ENCODE measurements at regions not wholly inside any gene's neighbourhood (a gene's known extent, or its start where the extent isn't known, plus 50 kb on each side); places are given as distances from the start of the nearest gene placed in this dataset.
A peak's percentile ranks its signal among the peaks of the same experiment; 100 is the strongest.

DNA sequence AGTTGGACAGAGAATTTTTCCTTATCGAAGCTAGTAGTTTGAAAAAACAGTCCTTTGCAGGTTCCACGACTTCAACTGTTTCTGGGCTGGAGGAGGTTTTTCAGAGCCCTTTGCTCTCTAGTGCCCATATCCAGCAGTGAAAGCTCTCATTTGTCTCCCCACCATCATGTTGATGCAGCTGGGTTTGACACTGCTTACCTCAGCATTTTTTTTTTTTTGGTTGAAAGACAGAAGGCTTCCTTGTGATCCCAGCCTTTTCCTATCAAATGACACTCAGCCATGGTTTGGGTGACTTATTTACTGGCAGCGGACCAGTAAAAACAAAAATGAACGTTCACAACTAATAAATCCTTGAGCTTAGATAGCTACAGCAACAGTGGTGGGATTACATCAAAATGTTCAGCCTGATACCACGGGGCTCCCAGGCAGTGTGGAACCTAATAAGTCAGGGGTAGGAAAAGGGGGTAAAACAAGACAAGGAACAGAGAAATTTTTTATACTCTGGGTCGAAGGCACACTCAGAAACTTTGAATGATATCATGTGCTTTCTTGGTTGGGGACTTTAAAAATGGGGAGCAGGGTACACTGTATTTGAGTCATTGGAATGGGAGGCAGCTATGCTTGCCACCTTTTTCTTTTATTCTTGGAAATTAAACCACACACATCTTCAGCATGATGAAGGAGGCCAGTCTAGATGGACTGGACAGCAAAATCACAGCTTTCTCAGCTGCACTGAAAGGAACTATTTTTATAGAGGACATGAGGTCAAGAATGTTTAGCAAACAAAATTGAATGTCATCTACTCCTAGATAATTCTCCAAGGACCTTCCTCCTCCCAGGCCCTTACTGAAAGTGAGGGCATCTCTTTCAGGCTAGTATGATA, 308.9 kb upstream of the MPDZ start:
- Histone ChIP-seq H3K27ac (ENCODE audit: low read length) (no peak overlapping the region), H3K4me3 (ENCODE audit: low read length) (no peak overlapping the region), H3K79me2 (ENCODE audit: low read length) (no peaks in the 10 kb centered on the region), H3K9me2 (replicated peaks; ENCODE audit: insufficient read depth, low read length) (no peaks in the 10 kb centered on the region), H3K9me3 (ENCODE audit: low read length) (no peaks in the 10 kb centered on the region), H3K4me2 (ENCODE audit: low read depth, low read length, poor library complexity, severe bottlenecking) (no peak overlapping the region), H3K27me3 (ENCODE audit: low read length) (no peaks in the 10 kb centered on the region), H3K36me3 (ENCODE audit: insufficient read depth, low read length) (no peaks in the 10 kb centered on the region), H3K4me1 (ENCODE audit: low read length) (no peaks in the 10 kb centered on the region; the same call in 1 of the 2 replicates), H2AFZ (ENCODE audit: low read length) (no peak overlapping the region), H3K9ac (ENCODE audit: low read length) (no peak overlapping the region), H4K20me1 (ENCODE audit: insufficient read depth, low read depth, low read length) (no peaks in the 10 kb centered on the region)
- DNase-seq: no peak

DNA sequence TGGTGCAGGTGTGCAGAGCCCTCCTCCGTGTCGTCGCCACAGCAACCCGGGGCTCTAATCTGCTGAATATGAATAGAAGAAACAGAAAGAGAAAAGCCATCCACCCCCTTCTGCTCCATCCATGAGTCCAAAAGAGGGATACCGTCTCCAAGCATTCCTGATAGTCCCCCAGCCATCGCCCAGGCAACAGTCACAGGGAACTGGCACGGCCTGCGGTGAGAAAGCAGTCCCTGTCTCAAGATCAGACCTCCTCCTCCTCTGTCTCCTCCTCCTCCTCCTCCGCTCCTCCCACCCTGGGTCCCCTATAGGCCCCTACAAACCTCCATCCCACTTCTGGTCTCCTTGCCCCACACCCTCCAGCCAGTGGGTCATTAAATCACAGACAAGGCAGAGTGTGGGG, 308.1 kb upstream of the MPDZ start:
- Histone ChIP-seq H3K9me2 (replicated peaks; ENCODE audit: insufficient read depth, low read length) (no peaks in the 10 kb centered on the region), H3K9ac (ENCODE audit: low read length) (no peak overlapping the region), H2AFZ (ENCODE audit: low read length) (no peak overlapping the region), H3K9me3 (ENCODE audit: low read length) (no peaks in the 10 kb centered on the region), H3K36me3 (ENCODE audit: insufficient read depth, low read length) (no peaks in the 10 kb centered on the region), H3K79me2 (ENCODE audit: low read length) (no peaks in the 10 kb centered on the region), H3K27ac (ENCODE audit: low read length) (no peak overlapping the region), H3K27me3 (ENCODE audit: low read length) (no peaks in the 10 kb centered on the region), H4K20me1 (ENCODE audit: insufficient read depth, low read depth, low read length) (no peaks in the 10 kb centered on the region), H3K4me2 (ENCODE audit: low read depth, low read length, poor library complexity, severe bottlenecking) (no peak overlapping the region), H3K4me3 (ENCODE audit: low read length) (no peak overlapping the region), H3K4me1 (ENCODE audit: low read length) (no peaks in the 10 kb centered on the region; the same call in 1 of the 2 replicates)
- no peak for DNase-seq

DNA sequence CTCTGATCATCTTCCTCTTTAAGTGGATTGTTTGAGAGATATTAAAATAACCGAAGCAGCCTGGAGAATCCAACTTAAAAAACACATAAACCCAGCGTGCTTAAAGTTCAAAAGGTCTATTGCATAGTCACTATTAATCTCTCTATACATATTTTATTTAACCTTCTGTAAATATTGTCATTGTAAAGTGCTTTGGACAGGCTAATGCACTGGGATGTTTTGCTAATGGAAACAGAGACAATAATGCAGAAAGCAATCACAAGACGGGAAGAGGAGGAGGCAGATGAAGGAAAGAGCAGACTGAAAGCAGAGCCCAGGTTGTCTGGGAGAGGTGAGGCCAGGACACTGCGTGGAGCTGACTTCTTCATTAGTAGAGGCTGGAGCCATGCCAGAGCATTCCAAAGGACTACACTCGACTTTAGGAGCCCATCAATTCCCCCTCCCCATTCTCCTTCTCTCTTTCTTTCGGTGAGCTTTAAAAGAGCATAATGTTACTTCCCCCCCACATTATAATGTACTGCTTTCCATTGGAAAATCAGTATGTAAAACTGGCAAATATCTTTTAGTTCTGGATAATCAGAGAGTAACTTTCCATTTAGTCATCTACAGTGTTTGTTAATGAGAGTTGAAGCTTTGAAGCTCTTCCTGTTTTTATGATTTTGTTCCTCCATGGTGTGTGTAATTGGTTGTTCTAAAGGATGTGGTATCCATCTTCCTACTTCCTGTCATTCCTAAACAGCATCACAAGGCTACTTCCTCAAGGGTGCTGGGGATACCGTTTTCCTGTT, 307.3 kb upstream of the MPDZ start:
- Histone ChIP-seq H2AFZ (ENCODE audit: low read length) (0 out of 2 replicates have a peak overlapping the region, but pooled peaks have one; percentile 21), H3K4me1 (ENCODE audit: low read length) (no peaks in the 10 kb centered on the region; the same call in 1 of the 2 replicates), H3K4me2 (ENCODE audit: low read depth, low read length, poor library complexity, severe bottlenecking) (no peak overlapping the region), H3K36me3 (ENCODE audit: insufficient read depth, low read length) (no peaks in the 10 kb centered on the region), H3K9me3 (ENCODE audit: low read length) (no peaks in the 10 kb centered on the region), H3K9ac (ENCODE audit: low read length) (no peak overlapping the region), H4K20me1 (ENCODE audit: insufficient read depth, low read depth, low read length) (no peaks in the 10 kb centered on the region), H3K9me2 (replicated peaks; ENCODE audit: insufficient read depth, low read length) (no peaks in the 10 kb centered on the region), H3K27ac (ENCODE audit: low read length) (no peak overlapping the region), H3K79me2 (ENCODE audit: low read length) (no peaks in the 10 kb centered on the region), H3K27me3 (ENCODE audit: low read length) (no peaks in the 10 kb centered on the region), H3K4me3 (ENCODE audit: low read length) (no peak overlapping the region)
- DNase-seq: no peak

DNA sequence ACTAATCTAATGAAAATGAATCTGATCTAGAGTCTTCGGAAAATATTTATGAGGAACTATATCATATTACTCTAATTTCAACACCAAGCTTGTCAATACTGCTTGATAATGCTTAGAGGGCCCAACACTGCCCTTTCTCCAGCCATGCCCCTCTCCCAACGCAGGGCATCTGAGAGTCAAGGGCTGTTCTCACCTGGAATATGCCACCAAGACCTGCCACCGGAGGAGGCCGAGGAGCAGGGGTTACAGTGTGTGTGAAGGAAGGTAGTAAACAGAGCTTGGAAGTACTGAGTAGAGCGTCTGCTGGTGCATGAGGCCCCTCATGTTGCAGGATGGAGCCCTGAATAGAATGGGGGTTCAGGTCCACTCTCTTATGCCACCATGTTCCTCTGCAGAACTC, 301.3 kb upstream of the MPDZ start:
- H2AFZ ChIP-seq (ENCODE audit: low read length): peak overlapping the region; percentile 29; the same call in 1 of the 2 replicates
- no peaks in the 10 kb centered on the region for H3K9me2 ChIP-seq (replicated peaks; ENCODE audit: insufficient read depth, low read length)
- no peaks in the 10 kb centered on the region for H3K27me3 ChIP-seq (ENCODE audit: low read length)
- no peaks in the 10 kb centered on the region for H3K36me3 ChIP-seq (ENCODE audit: insufficient read depth, low read length)
- peaks cover 22% of the 10 kb centered on the region for H3K4me1 ChIP-seq (ENCODE audit: low read length)
- no peaks in the 10 kb centered on the region for H3K79me2 ChIP-seq (ENCODE audit: low read length)
- H3K9ac ChIP-seq (ENCODE audit: low read length): no peak overlapping the region
- no peak overlapping the region for H3K4me2 ChIP-seq (ENCODE audit: low read depth, low read length, poor library complexity, severe bottlenecking)
- H3K4me3 ChIP-seq (ENCODE audit: low read length): no peak overlapping the region
- no peaks in the 10 kb centered on the region for H3K9me3 ChIP-seq (ENCODE audit: low read length)
- no peak for DNase-seq
- H4K20me1 ChIP-seq (ENCODE audit: insufficient read depth, low read depth, low read length): no peaks in the 10 kb centered on the region
- H3K27ac ChIP-seq (ENCODE audit: low read length): no peak overlapping the region

DNA sequence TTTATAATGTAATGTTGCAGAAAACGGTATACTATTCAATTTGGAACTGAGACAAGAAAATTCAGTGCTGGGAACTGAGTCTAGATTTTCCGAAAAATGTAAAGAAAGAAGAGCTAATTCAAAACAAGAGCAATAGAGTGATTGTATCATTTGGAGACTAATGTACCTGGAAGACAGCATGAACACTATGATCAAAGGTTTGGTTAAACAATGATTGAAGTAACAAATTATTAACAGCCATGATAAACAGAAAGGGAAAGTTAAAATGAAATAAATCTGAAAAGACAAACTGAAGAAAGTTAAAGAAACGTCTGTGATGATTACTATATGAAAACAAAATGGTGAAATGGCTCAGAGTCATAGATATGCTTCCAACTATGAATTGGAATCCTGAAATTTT, 300.6 kb upstream of the MPDZ start:
- no peaks in the 10 kb centered on the region for H3K9me3 ChIP-seq (ENCODE audit: low read length)

DNA sequence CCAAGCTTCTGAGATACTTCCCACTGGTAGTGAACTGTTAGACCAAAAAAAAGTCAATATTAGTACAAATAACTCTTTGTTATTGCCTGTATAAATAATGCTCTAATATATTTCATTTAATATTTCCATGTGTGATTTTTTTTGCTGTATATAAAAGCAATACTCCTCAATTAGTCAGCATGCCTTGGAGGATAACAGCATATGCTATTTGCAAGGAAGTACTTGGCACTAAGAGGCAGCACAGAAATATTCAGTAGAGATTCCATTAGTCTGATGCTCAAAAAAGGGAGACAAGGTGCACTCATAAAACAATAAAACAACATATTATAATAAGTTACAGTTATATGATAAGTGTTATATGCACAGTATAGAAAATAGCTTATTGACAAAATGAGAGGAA, 296.6 kb upstream of the MPDZ start:
- no peak overlapping the region for H3K4me3 ChIP-seq (ENCODE audit: low read length)

More for the DNA sequence above, 300.6 kb upstream of the MPDZ start:
- H3K4me2 ChIP-seq (ENCODE audit: low read depth, low read length, poor library complexity, severe bottlenecking): no peak overlapping the region
- H2AFZ ChIP-seq (ENCODE audit: low read length): peak overlapping the region; percentile 38; the same call in 1 of the 2 replicates
- no peak for DNase-seq
- H3K36me3 ChIP-seq (ENCODE audit: insufficient read depth, low read length): no peaks in the 10 kb centered on the region
- H3K9ac ChIP-seq (ENCODE audit: low read length): no peak overlapping the region
- H3K27me3 ChIP-seq (ENCODE audit: low read length): no peaks in the 10 kb centered on the region
- H3K27ac ChIP-seq (ENCODE audit: low read length): no peak overlapping the region
- no peaks in the 10 kb centered on the region for H4K20me1 ChIP-seq (ENCODE audit: insufficient read depth, low read depth, low read length)
- H3K79me2 ChIP-seq (ENCODE audit: low read length): no peaks in the 10 kb centered on the region
- peaks cover 22% of the 10 kb centered on the region for H3K4me1 ChIP-seq (ENCODE audit: low read length)
- no peak overlapping the region for H3K4me3 ChIP-seq (ENCODE audit: low read length)
- H3K9me2 ChIP-seq (replicated peaks; ENCODE audit: insufficient read depth, low read length): no peaks in the 10 kb centered on the region

DNA sequence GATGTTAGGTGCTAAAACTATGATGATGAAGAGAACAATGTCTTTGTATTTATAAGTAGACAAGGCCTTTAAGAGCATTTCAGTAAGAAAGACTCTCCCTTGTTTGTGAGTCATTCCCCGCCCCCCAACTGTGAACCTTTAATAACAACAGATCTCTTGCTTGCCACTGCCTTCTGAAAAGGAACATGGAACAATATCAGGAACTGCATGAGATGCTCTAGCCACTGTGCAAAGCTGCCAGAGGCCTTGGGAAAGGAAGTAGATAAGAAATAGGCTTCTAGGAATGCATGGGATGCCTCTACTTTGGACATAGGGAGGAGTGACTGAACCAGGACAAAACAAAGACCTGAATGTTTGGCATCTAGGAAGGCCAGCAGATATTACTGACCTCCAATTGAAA, 296.1 kb upstream of the MPDZ start:
- Histone ChIP-seq H3K9me2 (replicated peaks; ENCODE audit: insufficient read depth, low read length) (no peaks in the 10 kb centered on the region), H3K9ac (ENCODE audit: low read length) (no peak overlapping the region), H2AFZ (ENCODE audit: low read length) (no peak overlapping the region), H3K9me3 (ENCODE audit: low read length) (no peaks in the 10 kb centered on the region), H3K4me3 (ENCODE audit: low read length) (no peak overlapping the region), H3K4me2 (ENCODE audit: low read depth, low read length, poor library complexity, severe bottlenecking) (no peak overlapping the region), H3K4me1 (ENCODE audit: low read length) (peaks cover 20% of the 10 kb centered on the region), H3K27ac (ENCODE audit: low read length) (no peak overlapping the region), H3K79me2 (ENCODE audit: low read length) (no peaks in the 10 kb centered on the region), H3K36me3 (ENCODE audit: insufficient read depth, low read length) (no peaks in the 10 kb centered on the region), H3K27me3 (ENCODE audit: low read length) (no peaks in the 10 kb centered on the region), H4K20me1 (ENCODE audit: insufficient read depth, low read depth, low read length) (no peaks in the 10 kb centered on the region)
- DNase-seq: no peak

More for the DNA sequence above, 296.6 kb upstream of the MPDZ start:
- no peaks in the 10 kb centered on the region for H3K9me3 ChIP-seq (ENCODE audit: low read length)
- no peaks in the 10 kb centered on the region for H3K9me2 ChIP-seq (replicated peaks; ENCODE audit: insufficient read depth, low read length)
- no peak overlapping the region for H2AFZ ChIP-seq (ENCODE audit: low read length)
- no peaks in the 10 kb centered on the region for H4K20me1 ChIP-seq (ENCODE audit: insufficient read depth, low read depth, low read length)
- no peak overlapping the region for H3K27ac ChIP-seq (ENCODE audit: low read length)
- no peak overlapping the region for H3K4me2 ChIP-seq (ENCODE audit: low read depth, low read length, poor library complexity, severe bottlenecking)
- no peak overlapping the region for H3K9ac ChIP-seq (ENCODE audit: low read length)
- no peaks in the 10 kb centered on the region for H3K27me3 ChIP-seq (ENCODE audit: low read length)
- H3K36me3 ChIP-seq (ENCODE audit: insufficient read depth, low read length): no peaks in the 10 kb centered on the region
- DNase-seq: no peak
- no peaks in the 10 kb centered on the region for H3K79me2 ChIP-seq (ENCODE audit: low read length)
- peaks cover 22% of the 10 kb centered on the region for H3K4me1 ChIP-seq (ENCODE audit: low read length)

Data from Karpas-422 (cell line).